GM21576 (cell line): ENCODE measurements at regions not wholly inside any gene's neighbourhood (a gene's known extent, or its start where the extent isn't known, plus 50 kb on each side); places are given as distances from the start of the nearest gene placed in this dataset.
"Not testable (repeated sequence)": the region's sequence is repeated elsewhere in the genome, so short reads cannot be mapped to it uniquely, and the experiment has no call there.

Experiments
- ATAC-seq: cut with Tn5 transposase; IDR thresholded peaks from one replicate; pipeline ENCODE4 v1.9.1; 2021; ENCODE audit warnings: mild to moderate bottlenecking, moderate library complexity; ENCODE audit not compliant: unreplicated experiment

DNA sequence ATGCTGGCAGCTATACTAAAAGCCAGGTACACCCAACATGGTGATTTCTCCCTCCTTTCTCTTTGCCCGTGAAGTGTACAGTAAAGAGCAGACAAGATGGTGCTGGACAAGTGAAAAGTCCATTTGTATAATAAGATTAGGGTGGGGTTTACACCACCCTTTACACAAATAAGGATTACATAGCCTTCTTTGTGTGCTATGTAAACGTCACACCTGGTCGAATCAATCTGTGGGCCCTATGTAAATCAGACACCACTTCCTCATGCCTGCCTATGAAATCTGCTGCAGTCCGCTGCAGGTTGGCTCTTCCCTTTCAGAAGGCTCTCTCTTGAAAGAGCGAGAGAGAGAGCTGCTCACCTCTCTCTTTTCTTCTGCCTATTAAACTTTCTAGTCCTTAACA, 1054.3 kb upstream of the SLC39A10 start:
- no peak for ATAC-seq

DNA sequence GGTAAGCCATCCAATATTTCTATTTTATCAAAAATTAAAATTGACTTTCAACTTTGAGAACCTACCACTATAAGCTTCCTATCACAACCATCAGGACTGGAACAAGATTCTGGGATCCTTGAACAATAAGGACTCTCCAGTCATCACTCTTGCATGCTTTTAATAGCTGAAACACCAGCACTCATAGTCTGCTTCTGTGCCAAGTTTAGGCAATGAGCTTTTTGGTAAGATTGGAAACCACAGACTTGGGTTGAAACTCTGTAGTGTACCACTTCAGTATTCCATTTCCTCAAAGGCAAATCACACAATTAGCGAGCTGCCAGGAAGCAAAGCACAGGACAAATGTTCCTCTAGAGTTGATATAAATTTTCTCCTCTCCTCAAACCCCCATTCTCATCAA, 1065.8 kb upstream of the SLC39A10 start:
- ATAC-seq, result no peak

DNA sequence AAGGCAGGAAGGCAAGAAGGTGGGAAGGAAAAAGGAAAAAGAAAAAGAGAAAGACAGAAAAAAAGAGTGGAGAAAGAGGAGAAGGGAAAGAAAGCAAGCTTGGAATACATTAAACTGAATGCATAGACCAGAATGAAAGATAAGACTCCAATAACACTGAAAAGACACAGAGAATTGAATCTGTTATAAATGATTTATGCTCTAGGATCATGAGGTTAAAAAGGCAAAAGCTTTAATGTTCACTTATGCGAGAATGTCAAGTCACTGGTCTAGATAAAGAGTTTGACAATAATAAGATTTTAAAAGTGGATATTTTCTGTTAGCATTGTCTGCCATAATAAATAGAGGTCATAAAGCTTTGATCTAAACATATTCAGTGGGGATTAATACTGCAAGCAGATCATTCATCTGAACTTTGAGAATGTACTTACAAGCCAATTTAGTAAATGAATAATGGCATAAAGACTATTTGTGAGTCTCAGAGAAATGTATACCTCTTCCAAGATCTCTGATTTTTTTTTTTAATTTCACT, 1069.2 kb upstream of the SLC39A10 start:
- ATAC-seq, result no peak

DNA sequence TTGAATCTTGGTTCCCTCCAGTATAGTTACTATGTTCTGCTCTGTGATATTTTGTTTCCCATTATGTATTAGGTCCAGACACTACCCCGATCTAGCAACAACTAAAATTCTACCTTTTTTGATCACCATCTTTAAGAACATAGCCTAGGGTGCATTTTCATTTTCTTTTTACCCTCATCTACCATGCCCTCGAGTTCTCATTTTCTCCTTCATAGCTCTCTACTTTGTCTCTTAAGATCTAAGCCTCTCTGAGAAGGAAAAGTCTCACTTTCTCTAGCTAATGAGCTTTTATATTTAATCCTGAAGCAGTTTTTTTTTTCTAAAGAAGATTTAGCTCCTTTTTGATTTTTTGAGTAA, 1089.4 kb upstream of the SLC39A10 start:
- ATAC-seq, result peak; percentile 35

DNA sequence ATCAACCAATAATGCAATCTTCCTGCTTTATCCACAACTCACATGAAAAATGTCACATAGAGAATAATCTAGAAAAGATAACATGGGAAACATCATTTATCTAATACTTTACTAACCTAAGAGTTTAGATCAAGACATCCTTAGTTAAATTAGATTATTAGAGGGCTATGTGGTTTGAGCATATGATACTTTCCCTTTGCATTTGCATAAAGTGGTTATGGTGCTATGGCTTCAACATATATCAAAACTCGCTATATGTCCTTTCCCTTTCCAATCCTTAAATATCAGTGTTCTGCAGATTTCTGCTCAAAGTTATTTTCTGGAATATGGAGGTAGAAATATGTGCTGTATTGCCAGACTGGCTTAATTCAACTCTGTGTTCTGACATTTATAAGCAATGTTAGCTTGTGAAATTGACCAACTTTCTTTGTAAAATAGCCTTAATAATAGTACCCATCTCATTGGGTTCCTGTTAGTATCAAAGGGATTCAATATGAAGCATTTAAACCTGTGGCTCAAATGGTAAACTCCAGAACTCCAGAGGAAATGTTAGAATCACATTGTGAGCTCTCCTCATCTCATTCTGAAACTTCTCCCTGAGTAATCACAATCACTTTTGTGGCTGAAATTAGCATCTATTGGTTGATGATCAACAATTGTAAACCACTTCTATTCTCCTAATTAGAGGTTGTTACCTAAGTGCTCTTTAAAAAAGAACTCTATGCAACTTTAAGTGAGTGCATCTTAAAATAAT, 1089.9 kb upstream of the SLC39A10 start:
- peak; percentile 56 for ATAC-seq

DNA sequence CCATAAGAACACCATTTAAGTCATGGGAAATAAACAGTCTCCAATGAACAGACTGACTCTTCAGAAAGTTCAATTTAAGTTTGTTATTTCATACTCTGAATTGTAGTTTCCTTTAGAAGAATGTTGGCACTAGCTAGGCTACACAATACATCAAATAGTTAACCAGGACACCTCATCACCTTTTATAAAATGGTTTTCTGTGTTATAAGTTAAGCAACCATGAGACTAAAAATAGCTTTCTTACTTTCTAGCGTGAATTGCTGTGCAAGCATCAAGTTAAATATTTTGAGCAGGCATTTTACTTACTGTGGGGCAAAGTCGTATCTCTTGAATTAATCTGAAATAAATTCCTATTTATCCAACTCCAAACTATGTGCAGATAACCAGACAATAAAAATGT, 1092.6 kb upstream of the SLC39A10 start:
- no peak for ATAC-seq

DNA sequence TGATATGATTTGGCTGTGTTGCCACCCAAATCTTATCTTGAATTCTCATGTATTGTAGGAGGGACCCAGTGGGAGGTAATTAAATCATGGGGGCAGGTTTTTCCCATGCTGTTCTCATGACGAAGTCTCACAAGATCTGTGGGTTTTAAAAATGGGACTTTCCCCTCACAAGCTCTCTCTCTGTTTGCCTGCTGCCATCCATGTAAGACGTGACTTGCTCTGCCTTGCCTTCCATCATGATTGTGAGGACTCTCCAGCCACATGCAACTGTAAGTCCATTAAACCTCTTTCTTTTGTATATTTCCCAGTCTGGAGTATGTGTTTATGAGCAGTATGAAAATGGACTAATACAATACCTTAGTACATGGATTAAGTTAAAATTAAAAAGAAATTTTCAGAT, 1094.7 kb upstream of the SLC39A10 start:
- ATAC-seq, result no peak

DNA sequence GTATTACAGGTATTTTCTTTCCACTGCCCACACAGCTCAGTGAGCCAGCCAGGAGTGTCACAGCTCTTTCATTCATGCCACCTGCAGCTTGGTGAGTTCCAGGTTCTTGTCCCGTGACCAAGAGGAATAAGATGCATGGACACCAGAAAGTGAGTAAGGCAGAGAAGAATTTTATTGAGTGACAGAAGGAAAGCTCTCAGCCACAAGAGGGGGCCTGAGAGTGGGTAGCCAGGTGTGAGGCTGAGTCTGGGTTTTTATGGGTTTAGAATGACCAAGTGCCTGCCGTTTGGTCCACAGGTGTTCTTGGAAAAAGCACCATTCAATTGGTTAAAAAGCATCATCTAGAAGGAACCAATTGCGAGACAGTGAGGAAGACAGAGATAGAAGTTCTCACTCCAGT, 1097.1 kb upstream of the SLC39A10 start:
- no peak for ATAC-seq

DNA sequence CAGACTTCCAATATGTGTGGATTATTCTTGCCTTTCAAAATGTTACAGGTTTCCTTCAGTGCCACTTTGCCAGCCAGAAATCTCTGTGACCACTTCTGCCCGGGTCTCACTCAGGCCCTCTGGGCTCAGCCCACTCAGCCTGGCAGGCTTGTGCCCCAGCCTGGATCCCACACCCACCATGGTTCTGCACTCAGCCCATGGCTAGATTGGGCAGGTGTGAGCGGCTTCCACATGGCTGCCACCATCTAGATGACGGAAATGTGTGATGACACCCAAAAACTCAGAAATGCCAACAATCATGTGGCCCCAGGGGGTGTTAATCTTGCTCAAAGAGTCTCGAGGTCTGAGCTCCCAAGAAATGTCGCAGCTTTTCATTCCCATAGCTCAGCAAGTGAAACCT, 1097.5 kb upstream of the SLC39A10 start:
- no peak for ATAC-seq

DNA sequence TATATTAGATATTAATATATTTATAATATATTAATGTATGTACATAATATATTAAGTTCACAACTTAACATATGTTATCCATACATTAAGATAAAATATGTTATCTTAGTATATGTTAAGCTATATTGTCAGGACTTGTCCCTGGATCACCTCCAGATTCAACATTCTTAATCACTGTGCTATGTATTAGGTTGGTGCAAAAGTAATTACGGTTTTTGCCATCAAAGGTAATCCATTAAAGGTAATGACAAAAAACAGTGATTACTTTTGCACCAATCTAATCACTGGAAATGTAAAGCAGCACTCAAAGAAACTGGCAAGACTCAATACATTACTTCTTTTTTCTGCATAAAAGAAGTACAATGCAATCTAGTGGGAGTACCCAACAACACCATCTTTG, 1099.0 kb upstream of the SLC39A10 start:
- ATAC-seq, result no peak

DNA sequence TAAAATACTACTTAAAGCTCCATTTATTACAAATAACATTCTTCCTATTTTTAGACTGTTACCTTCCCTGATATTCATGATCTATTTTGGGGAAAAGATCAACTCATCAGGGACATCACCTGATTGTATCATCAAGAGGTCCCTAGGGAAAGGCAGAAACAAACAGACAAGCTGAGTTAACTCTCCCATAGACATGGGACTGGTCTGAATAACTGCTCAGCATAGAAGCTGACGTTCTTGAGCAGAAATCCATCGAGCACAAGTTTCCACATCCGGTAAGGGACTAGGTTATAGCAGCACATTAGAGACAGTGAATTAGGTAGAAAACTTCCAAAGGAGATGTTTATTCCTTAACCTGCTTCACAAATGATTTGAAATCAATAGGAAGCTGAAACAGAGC, 1100.4 kb upstream of the SLC39A10 start:
- no peak for ATAC-seq

DNA sequence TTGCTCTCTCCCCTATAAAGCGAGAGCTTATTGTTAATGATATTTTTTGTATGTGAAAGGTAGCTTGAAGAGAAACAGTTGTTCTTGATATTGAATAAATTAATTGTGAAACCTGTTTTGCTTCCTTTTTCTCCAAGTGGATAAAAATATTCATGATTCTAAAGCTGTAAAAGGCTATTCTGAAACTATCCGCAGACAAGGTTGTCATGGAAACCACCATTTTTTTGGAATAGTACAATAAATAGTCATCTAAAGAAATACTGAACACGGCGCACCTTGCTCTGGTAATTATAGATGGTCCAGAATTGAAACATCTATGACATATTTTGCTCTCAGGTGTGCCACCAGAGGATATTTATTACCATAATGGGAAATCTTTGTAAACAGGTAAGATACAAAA, 1103.0 kb upstream of the SLC39A10 start:
- no peak for ATAC-seq

DNA sequence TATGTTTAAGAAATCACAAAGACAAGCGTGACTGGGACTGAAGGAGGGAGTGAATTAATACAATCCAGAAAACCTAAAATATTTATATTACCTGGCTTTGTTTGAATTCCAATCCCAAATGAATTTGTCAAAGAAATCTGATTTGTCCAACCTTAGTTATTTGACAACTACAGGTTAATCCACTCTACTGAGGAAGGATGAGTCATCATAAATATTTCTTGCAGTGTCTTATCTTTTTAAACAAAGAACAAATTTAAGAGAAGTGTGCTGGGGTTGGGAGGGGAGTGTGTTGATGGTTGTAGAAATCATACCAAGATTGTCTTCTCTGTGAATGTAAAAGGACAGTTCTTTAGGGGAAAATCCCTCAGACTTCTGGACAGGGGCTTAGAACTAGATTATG, 1106.3 kb upstream of the SLC39A10 start:
- no peak for ATAC-seq

DNA sequence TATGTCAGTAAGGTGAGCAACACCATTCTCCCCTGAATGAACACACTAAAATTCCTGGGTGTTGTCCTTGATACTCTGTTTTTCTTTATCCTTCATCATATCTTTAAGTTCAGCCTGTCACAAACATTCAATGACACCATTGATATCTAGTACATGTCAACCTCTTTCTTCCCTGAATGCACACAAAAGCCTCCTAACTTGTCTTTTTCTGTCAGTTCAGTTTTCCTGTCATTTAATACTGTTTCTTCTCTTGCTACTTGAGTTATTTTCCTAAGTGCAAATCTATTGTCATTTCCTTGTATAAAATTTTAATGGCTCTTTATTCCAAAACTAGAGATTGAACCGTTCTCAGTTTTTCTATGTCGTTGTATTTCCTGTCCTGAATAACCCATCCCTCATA, 1107.6 kb upstream of the SLC39A10 start:
- no peak for ATAC-seq

DNA sequence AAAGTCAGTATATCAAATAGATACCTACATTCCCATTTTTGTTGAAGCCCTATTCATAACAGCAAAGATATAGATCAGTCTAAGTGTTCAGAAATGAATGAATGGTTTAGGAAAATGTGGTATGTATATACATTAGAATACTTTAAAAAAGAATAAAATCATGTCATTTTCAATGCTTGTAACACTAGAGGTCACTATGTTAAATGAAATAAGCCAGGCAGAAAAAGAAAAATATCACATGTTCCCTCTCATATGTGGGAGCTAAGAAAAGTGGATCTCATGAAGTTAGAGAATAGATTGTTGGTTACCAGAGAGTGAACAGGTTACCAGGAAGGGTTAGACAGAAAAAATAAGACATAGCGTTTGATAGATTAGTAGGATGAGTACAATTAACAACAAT, 1111.0 kb upstream of the SLC39A10 start:
- ATAC-seq, result no peak

DNA sequence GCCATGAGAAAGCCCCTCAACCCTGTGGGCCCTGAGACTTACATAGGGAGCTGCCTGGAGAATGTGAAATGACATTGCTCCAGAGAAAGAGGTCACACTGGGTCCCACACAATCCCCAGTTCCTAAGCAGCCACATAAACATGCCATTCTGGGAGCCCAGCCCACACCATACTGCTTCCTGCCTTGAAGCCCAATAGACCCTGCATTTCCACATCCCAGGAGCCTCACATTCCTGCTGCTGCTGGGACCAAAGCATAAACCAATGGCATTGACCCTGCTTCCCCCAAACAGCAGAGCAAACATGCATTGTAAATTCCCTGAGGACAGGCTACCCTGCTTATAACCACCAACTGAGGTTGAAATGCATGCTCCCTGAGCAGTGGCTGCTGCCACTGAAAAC, 1117.6 kb upstream of the SLC39A10 start:
- no peak for ATAC-seq

DNA sequence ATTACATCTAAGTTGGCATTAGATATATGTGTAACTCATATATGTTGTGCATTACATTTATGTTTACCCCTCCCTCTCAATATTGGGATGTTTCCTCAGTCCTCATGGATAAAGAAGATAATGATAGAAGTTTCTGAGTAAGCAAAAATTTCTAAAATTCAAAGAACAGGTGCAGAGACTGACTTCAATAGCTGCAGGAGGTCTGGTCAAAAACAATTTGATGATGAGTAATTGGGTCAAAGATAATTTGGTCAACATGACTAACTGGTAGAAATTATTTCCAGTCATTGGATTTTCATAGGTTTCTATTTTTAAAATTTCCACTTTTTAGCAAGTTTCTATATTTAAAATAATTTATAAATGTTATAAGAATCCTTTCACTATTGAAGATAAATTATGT, 1130.9 kb upstream of the SLC39A10 start:
- ATAC-seq, result no peak

DNA sequence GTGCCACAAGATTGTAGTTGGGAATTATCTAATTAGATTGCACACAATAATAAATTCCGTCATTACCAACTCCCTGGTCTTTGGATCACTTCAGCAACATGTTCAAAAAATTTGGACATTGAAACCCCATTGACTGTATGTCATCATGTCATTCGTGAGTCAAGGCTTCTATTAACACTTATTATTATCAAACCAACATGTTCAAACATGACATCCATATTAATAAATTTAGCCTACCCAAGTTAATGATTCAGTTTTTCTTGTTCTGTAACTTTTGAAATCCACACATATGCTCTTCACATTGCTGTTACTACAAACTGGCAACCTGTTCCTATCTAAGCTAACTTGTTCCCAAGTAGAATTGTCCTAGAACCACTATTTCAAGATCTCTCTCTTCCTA, 1142.7 kb upstream of the SLC39A10 start:
- ATAC-seq, result no peak

DNA sequence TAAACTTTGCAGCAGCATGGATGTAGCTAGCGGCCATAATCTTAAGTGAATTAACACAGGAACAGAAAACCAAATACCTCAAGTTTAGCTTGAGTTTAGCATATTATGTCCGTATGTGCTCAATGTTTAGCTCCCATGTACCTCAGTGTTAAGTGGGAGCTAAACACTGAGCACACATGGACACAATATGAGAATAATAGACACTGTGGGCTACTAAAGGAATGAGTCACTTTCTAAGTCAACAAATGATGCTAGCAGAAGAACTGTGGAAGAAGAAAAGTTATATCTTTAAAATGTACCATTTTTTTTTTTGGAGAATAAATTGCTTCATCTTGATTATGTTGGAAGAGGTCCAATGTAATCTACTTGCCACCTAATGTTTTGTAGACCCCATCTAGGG, 1146.0 kb upstream of the SLC39A10 start:
- not testable (repeated sequence) for ATAC-seq

DNA sequence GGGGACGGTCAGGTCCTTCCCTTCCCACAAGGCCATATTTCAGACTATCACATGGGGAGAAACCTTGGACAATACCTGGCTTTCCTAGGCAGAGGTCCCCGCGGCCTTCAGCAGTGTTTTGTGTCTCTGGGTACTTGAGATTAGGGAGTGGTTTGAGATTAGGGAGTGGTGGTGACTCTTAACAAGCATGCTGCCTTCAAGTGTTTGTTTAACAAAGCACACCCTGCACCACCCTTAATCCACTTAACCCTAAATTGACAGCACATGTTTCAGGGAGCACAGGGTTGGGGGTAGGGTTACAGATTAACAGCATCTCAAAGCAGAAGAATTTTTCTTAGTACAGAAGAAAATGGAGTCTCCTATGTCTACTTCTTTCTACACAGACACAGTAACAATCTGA, 1152.2 kb upstream of the SLC39A10 start:
- not testable (repeated sequence) for ATAC-seq

DNA sequence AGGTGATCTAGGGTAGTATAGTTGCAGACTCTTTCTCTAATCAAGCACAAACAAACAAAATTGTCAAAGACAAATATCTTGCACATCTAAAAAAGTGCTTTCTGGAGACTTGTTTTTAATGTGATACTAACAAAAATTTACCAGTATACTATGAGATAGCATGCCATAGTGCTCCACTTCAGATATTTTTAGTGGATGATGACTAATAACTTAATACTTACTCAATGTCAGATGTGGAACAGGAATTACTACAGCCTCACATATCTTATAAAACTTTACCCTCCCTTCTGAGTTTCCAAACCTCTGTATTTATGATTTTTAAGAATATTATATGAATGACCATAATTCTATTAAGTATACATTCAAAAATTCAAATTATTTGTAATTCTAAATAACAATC, 1162.0 kb upstream of the SLC39A10 start:
- ATAC-seq, result no peak

DNA sequence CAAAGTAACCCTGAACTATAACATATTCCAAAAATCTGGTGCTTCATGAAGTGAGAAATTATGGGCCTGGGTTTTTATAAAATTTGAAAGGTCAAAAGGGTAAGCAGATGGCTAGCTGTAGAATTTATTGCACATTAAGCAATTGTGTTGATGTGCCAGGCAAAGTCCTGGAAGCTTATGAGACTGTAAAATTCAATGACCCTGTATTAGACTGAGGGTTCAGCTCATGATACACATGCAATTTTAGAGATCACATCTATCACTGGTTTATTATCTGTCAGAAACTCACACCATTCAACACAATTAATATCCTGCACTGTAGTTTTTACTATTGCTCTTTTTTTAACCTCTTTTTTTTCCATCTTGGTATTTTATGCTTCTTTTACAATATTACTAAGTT, 1162.6 kb upstream of the SLC39A10 start:
- ATAC-seq, result no peak
